ENCODE measurements at regions not wholly inside any gene's neighbourhood (a gene's known extent, or its start where the extent isn't known, plus 50 kb on each side); places are given as distances from the start of the nearest gene placed in this dataset.

DNA sequence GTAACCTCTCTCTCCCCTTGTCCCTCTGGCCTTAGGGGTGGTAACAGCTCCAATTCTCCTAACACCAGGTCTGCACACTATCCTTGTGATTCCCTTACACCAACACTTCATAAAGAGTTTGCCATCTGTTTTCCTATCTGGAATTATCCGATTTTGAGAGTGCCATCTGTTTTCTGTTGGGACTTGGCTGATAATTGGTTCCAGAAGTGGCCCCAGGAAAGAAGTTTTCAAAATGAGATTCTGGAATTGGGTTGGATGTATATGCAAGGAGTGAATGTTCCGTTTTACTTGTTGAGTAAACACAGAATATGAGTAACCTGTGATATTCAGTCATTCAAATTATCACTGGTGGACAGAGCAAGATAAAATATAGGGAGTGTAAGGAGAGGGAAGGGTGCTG is 134.1 kb upstream of the HS3ST3A1 start:
- no peaks in the 10 kb centered on the region for H3K4me1 ChIP-seq (ENCODE audit: control insufficient read depth in 1 of 2, insufficient read depth in 2 of 2, low read length in 2 of 2)
- H3K9me3 ChIP-seq (ENCODE audit: control insufficient read depth in 1 of 2, low read length in 2 of 2), result no peaks in the 10 kb centered on the region
- no peak overlapping the region for H3K4me3 ChIP-seq (ENCODE audit: low read depth in 1 of 2, low read length in 2 of 2)
- H3K9ac ChIP-seq (ENCODE audit: low read depth in 1 of 2, low read length in 2 of 2), result no peak overlapping the region
- no peaks in the 10 kb centered on the region for H3K27me3 ChIP-seq (ENCODE audit: control insufficient read depth in 1 of 2, insufficient read depth in 2 of 2, low read length in 2 of 2)
- no peaks in the 10 kb centered on the region for H3K36me3 ChIP-seq (ENCODE audit: control insufficient read depth in 1 of 2, insufficient read depth in 2 of 2, low read length in 2 of 2)
- no peak overlapping the region for H3K27ac ChIP-seq (ENCODE audit: low read depth, low read length)

DNA sequence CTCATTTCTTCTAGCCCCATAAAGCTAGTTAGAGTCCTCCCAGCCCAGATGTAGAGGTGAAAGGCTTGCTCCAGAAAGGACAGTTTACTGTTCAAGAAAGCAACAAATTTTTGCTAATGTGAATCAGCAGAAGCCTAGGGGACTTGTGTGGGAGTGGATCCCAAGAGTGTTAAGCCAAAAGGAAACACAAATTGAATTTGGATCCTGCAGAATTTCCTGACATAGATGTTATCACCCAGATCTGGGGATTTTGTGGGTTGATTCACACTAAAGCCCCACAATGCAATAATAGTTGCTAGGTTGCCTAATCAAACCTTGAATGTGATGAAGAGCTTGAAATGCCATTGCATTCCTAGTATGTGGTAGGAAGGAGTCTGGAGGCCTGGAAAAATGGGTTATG is 135.2 kb upstream of the HS3ST3A1 start:
- no peaks in the 10 kb centered on the region for H3K9me3 ChIP-seq (ENCODE audit: control insufficient read depth in 1 of 2, low read length in 2 of 2)
- H3K27ac ChIP-seq (ENCODE audit: low read depth, low read length), result no peak overlapping the region
- no peaks in the 10 kb centered on the region for H3K36me3 ChIP-seq (ENCODE audit: control insufficient read depth in 1 of 2, insufficient read depth in 2 of 2, low read length in 2 of 2)
- no peaks in the 10 kb centered on the region for H3K27me3 ChIP-seq (ENCODE audit: control insufficient read depth in 1 of 2, insufficient read depth in 2 of 2, low read length in 2 of 2)
- no peaks in the 10 kb centered on the region for H3K4me1 ChIP-seq (ENCODE audit: control insufficient read depth in 1 of 2, insufficient read depth in 2 of 2, low read length in 2 of 2)
- H3K9ac ChIP-seq (ENCODE audit: low read depth in 1 of 2, low read length in 2 of 2), result no peak overlapping the region
- H3K4me3 ChIP-seq (ENCODE audit: low read depth in 1 of 2, low read length in 2 of 2), result no peak overlapping the region

GRCh38 chr17:13740686-13741085 is 139.0 kb upstream of the HS3ST3A1 start:
- no peaks in the 10 kb centered on the region for H3K36me3 ChIP-seq (ENCODE audit: control insufficient read depth in 1 of 2, insufficient read depth in 2 of 2, low read length in 2 of 2)
- no peak overlapping the region for H3K4me3 ChIP-seq (ENCODE audit: low read depth in 1 of 2, low read length in 2 of 2)
- H3K9ac ChIP-seq (ENCODE audit: low read depth in 1 of 2, low read length in 2 of 2), result no peak overlapping the region
- H3K4me1 ChIP-seq (ENCODE audit: control insufficient read depth in 1 of 2, insufficient read depth in 2 of 2, low read length in 2 of 2), result no peaks in the 10 kb centered on the region
- no peaks in the 10 kb centered on the region for H3K27me3 ChIP-seq (ENCODE audit: control insufficient read depth in 1 of 2, insufficient read depth in 2 of 2, low read length in 2 of 2)
- H3K9me3 ChIP-seq (ENCODE audit: control insufficient read depth in 1 of 2, low read length in 2 of 2), result no peaks in the 10 kb centered on the region
- no peak overlapping the region for H3K27ac ChIP-seq (ENCODE audit: low read depth, low read length)

GRCh38 chr17:13741744-13742143 is 140.0 kb upstream of the HS3ST3A1 start:
- H3K36me3 ChIP-seq (ENCODE audit: control insufficient read depth in 1 of 2, insufficient read depth in 2 of 2, low read length in 2 of 2), result no peaks in the 10 kb centered on the region
- H3K27ac ChIP-seq (ENCODE audit: low read depth, low read length), result no peak overlapping the region
- no peaks in the 10 kb centered on the region for H3K27me3 ChIP-seq (ENCODE audit: control insufficient read depth in 1 of 2, insufficient read depth in 2 of 2, low read length in 2 of 2)
- H3K4me3 ChIP-seq (ENCODE audit: low read depth in 1 of 2, low read length in 2 of 2), result no peak overlapping the region
- no peaks in the 10 kb centered on the region for H3K9me3 ChIP-seq (ENCODE audit: control insufficient read depth in 1 of 2, low read length in 2 of 2)
- no peak overlapping the region for H3K9ac ChIP-seq (ENCODE audit: low read depth in 1 of 2, low read length in 2 of 2)
- no peaks in the 10 kb centered on the region for H3K4me1 ChIP-seq (ENCODE audit: control insufficient read depth in 1 of 2, insufficient read depth in 2 of 2, low read length in 2 of 2)

DNA sequence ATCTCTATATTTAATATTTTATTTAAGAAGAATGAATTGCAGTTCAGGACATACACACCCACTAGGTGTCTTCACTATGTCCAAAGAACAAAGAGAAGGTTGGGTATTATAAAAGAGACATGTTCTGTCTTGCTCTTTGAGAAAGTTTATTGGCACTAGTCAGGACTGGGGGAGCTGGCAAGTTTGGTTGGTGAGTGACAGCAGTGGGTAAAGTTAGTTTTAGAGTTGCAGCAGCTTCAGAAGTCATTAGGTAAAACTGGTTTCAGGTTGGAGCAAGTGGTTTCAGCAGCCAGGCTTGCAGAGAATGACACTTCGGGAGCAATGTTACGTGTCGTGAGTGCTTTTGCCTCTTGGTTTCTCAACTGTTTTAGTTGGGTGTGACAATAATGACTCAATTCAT is 142.2 kb upstream of the HS3ST3A1 start:
- no peaks in the 10 kb centered on the region for H3K4me1 ChIP-seq (ENCODE audit: control insufficient read depth in 1 of 2, insufficient read depth in 2 of 2, low read length in 2 of 2)
- no peaks in the 10 kb centered on the region for H3K9me3 ChIP-seq (ENCODE audit: control insufficient read depth in 1 of 2, low read length in 2 of 2)
- H3K27ac ChIP-seq (ENCODE audit: low read depth, low read length), result no peak overlapping the region
- H3K9ac ChIP-seq (ENCODE audit: low read depth in 1 of 2, low read length in 2 of 2), result no peak overlapping the region
- no peaks in the 10 kb centered on the region for H3K36me3 ChIP-seq (ENCODE audit: control insufficient read depth in 1 of 2, insufficient read depth in 2 of 2, low read length in 2 of 2)
- no peak overlapping the region for H3K4me3 ChIP-seq (ENCODE audit: low read depth in 1 of 2, low read length in 2 of 2)
- no peaks in the 10 kb centered on the region for H3K27me3 ChIP-seq (ENCODE audit: control insufficient read depth in 1 of 2, insufficient read depth in 2 of 2, low read length in 2 of 2)

- Histone ChIP-seq H3K27ac (ENCODE audit: low read depth, low read length) (no peak overlapping the region), H3K4me1 (ENCODE audit: control insufficient read depth in 1 of 2, insufficient read depth in 2 of 2, low read length in 2 of 2) (no peaks in the 10 kb centered on the region), H3K9me3 (ENCODE audit: control insufficient read depth in 1 of 2, low read length in 2 of 2) (no peaks in the 10 kb centered on the region), H3K27me3 (ENCODE audit: control insufficient read depth in 1 of 2, insufficient read depth in 2 of 2, low read length in 2 of 2) (no peaks in the 10 kb centered on the region), H3K9ac (ENCODE audit: low read depth in 1 of 2, low read length in 2 of 2) (no peak overlapping the region), H3K36me3 (ENCODE audit: control insufficient read depth in 1 of 2, insufficient read depth in 2 of 2, low read length in 2 of 2) (no peaks in the 10 kb centered on the region), H3K4me3 (ENCODE audit: low read depth in 1 of 2, low read length in 2 of 2) (no peak overlapping the region)
These were observed 144.7 kb upstream of the HS3ST3A1 start for GRCh38 chr17:13746404-13746803.

DNA sequence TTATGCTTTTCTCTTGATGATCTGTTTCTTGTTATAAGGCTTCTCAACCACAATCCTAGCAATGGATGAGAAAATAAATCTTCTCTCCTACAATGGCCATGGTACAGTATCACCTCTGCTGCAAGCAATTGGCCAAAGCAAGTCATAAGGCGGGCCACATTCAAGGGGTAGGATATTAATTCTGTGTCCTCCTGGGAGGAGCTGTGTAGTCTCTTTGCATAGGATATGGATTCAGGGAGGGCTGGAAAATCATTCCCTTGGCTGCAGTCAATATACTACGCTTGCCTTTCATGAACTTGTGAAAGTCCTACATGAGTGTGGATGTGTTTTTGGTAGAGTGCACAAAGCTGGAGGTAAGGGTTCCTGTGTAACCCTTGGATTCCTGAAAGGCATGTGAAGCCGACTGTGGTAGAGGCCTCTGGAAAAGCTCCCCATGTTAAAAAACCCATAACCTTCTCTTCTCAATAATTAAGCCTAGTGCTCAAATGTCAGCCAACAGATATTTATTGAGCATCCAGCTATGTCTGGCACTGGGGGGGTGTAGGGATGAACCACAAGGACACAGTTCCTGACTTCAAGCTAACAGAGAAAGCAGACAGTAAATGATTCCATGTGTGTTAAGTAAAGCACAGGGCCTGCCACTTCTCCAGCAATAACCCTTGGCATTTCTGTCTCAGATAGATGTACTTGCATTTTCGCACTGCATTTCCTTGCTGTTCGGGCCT is 147.6 kb upstream of the HS3ST3A1 start:
- Histone ChIP-seq H3K27me3 (ENCODE audit: control insufficient read depth in 1 of 2, insufficient read depth in 2 of 2, low read length in 2 of 2) (no peaks in the 10 kb centered on the region), H3K27ac (ENCODE audit: low read depth, low read length) (no peak overlapping the region), H3K36me3 (ENCODE audit: control insufficient read depth in 1 of 2, insufficient read depth in 2 of 2, low read length in 2 of 2) (no peaks in the 10 kb centered on the region), H3K4me1 (ENCODE audit: control insufficient read depth in 1 of 2, insufficient read depth in 2 of 2, low read length in 2 of 2) (no peaks in the 10 kb centered on the region), H3K9ac (ENCODE audit: low read depth in 1 of 2, low read length in 2 of 2) (no peak overlapping the region), H3K9me3 (ENCODE audit: control insufficient read depth in 1 of 2, low read length in 2 of 2) (no peaks in the 10 kb centered on the region), H3K4me3 (ENCODE audit: low read depth in 1 of 2, low read length in 2 of 2) (no peak overlapping the region)

DNA sequence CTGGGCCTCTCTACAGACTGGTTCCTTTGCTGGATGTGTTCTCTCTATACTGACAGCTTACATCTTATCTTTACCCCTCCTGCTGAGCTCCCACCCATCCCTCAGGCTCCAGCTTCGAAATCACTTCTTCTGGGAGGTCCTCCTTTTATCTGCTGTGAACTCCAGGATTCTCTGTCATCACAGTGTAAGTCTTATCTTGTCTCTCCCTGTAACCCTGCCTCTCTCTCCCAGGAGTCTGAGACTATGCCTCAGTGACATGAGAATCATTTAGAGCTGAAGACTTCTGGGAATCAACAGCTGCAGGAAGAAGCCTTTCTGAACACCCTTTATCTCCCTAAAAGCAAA is 148.1 kb upstream of the HS3ST3A1 start:
- no peak overlapping the region for H3K27ac ChIP-seq (ENCODE audit: low read depth, low read length)
- no peaks in the 10 kb centered on the region for H3K36me3 ChIP-seq (ENCODE audit: control insufficient read depth in 1 of 2, insufficient read depth in 2 of 2, low read length in 2 of 2)
- no peaks in the 10 kb centered on the region for H3K4me1 ChIP-seq (ENCODE audit: control insufficient read depth in 1 of 2, insufficient read depth in 2 of 2, low read length in 2 of 2)
- no peak overlapping the region for H3K9ac ChIP-seq (ENCODE audit: low read depth in 1 of 2, low read length in 2 of 2)
- no peaks in the 10 kb centered on the region for H3K27me3 ChIP-seq (ENCODE audit: control insufficient read depth in 1 of 2, insufficient read depth in 2 of 2, low read length in 2 of 2)
- H3K4me3 ChIP-seq (ENCODE audit: low read depth in 1 of 2, low read length in 2 of 2), result no peak overlapping the region
- H3K9me3 ChIP-seq (ENCODE audit: control insufficient read depth in 1 of 2, low read length in 2 of 2), result no peaks in the 10 kb centered on the region

GRCh38 chr17:13750816-13751793 is 149.4 kb upstream of the HS3ST3A1 start:
- no peaks in the 10 kb centered on the region for H3K36me3 ChIP-seq (ENCODE audit: control insufficient read depth in 1 of 2, insufficient read depth in 2 of 2, low read length in 2 of 2)
- no peak overlapping the region for H3K9ac ChIP-seq (ENCODE audit: low read depth in 1 of 2, low read length in 2 of 2)
- no peaks in the 10 kb centered on the region for H3K9me3 ChIP-seq (ENCODE audit: control insufficient read depth in 1 of 2, low read length in 2 of 2)
- no peak overlapping the region for H3K27ac ChIP-seq (ENCODE audit: low read depth, low read length)
- H3K4me3 ChIP-seq (ENCODE audit: low read depth in 1 of 2, low read length in 2 of 2), result no peak overlapping the region
- H3K27me3 ChIP-seq (ENCODE audit: control insufficient read depth in 1 of 2, insufficient read depth in 2 of 2, low read length in 2 of 2), result no peaks in the 10 kb centered on the region
- H3K4me1 ChIP-seq (ENCODE audit: control insufficient read depth in 1 of 2, insufficient read depth in 2 of 2, low read length in 2 of 2), result no peaks in the 10 kb centered on the region

- Histone ChIP-seq H3K4me1 (ENCODE audit: control insufficient read depth in 1 of 2, insufficient read depth in 2 of 2, low read length in 2 of 2) (no peaks in the 10 kb centered on the region), H3K36me3 (ENCODE audit: control insufficient read depth in 1 of 2, insufficient read depth in 2 of 2, low read length in 2 of 2) (no peaks in the 10 kb centered on the region)
These were observed 151.4 kb upstream of the HS3ST3A1 start for GRCh38 chr17:13753154-13753553.

More at GRCh38 chr17:13753154-13753553, 151.4 kb upstream of the HS3ST3A1 start:
- Histone ChIP-seq H3K9me3 (ENCODE audit: control insufficient read depth in 1 of 2, low read length in 2 of 2) (no peaks in the 10 kb centered on the region), H3K9ac (ENCODE audit: low read depth in 1 of 2, low read length in 2 of 2) (no peak overlapping the region), H3K27me3 (ENCODE audit: control insufficient read depth in 1 of 2, insufficient read depth in 2 of 2, low read length in 2 of 2) (no peaks in the 10 kb centered on the region), H3K4me3 (ENCODE audit: low read depth in 1 of 2, low read length in 2 of 2) (no peak overlapping the region), H3K27ac (ENCODE audit: low read depth, low read length) (no peak overlapping the region)

All from duodenal mucosa (tissue), 2 donors.